OCI-LY7 (cell line): ENCODE measurements at regions not wholly inside any gene's neighbourhood (a gene's known extent, or its start where the extent isn't known, plus 50 kb on each side); places are given as distances from the start of the nearest gene placed in this dataset.

Experiments
- EZH2phosphoT487 ChIP-seq: fragments of 200-600 bp; sonication (generic); IDR thresholded peaks from 2 replicates; pipeline ENCODE4 v1.6.1; 2018; ENCODE audit warnings: low read depth, borderline replicate concordance, mild to moderate bottlenecking, mixed run types, antibody characterized with exemption, low read length, moderate library complexity, mixed read lengths
- TF ChIP-seq, protein P1 (sequence below): fragments of 200-600 bp; sonication (generic); conservative IDR thresholded peaks from 2 replicates; pipeline ENCODE4 v1.5.1; 2014; ENCODE audit warnings: mild to moderate bottlenecking, antibody characterized with exemption, low read length, moderate library complexity, mixed read lengths

- TF ChIP-seq, protein P1, sequence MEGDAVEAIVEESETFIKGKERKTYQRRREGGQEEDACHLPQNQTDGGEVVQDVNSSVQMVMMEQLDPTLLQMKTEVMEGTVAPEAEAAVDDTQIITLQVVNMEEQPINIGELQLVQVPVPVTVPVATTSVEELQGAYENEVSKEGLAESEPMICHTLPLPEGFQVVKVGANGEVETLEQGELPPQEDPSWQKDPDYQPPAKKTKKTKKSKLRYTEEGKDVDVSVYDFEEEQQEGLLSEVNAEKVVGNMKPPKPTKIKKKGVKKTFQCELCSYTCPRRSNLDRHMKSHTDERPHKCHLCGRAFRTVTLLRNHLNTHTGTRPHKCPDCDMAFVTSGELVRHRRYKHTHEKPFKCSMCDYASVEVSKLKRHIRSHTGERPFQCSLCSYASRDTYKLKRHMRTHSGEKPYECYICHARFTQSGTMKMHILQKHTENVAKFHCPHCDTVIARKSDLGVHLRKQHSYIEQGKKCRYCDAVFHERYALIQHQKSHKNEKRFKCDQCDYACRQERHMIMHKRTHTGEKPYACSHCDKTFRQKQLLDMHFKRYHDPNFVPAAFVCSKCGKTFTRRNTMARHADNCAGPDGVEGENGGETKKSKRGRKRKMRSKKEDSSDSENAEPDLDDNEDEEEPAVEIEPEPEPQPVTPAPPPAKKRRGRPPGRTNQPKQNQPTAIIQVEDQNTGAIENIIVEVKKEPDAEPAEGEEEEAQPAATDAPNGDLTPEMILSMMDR = no peak
- TF ChIP-seq EZH2phosphoT487 = no peak
Observed at GRCh38 chr7:108627476-108628051, 57.9 kb downstream of the DNAJB9 start.
